ENCODE measurements at regions not wholly inside any gene's neighbourhood (a gene's known extent, or its start where the extent isn't known, plus 50 kb on each side); places are given as distances from the start of the nearest gene placed in this dataset.

- TF ChIP-seq POLR2A (IDR thresholded peaks at IDR 0.05) (no peak), EP300 (IDR thresholded peaks at IDR 0.05) (no peak)
Measured at GRCh38 chr14:55942826-55943225, 175.4 kb upstream of the PELI2 start.

Measured in ovary (tissue), 1 donor.